Parathyroid adenoma (tissue), 2 donors: ENCODE measurements at regions not wholly inside any gene's neighbourhood (a gene's known extent, or its start where the extent isn't known, plus 50 kb on each side); places are given as distances from the start of the nearest gene placed in this dataset.

Source experiments
- H2AFZ ChIP-seq: fragments of 300-600 bp; sonication (generic); one replicate; pipeline ENCODE4 v1.7.0; 2017; ENCODE audit warnings: antibody characterized with exemption, mild to moderate bottlenecking
- H3K27ac ChIP-seq: fragments of 300-600 bp; sonication (generic); one replicate; pipeline ENCODE4 v1.7.0; 2017
- H3K27me3 ChIP-seq: fragments of 300-600 bp; sonication (generic); one replicate; pipeline ENCODE4 v1.7.0; 2017; ENCODE audit warnings: low read length; ENCODE audit not compliant: control insufficient read depth, insufficient read depth
- H3K36me3 ChIP-seq: fragments of 300-600 bp; sonication (generic); one replicate; pipeline ENCODE4 v1.7.0; 2017; ENCODE audit warnings: low read length; ENCODE audit not compliant: control insufficient read depth, insufficient read depth
- H3K4me1 ChIP-seq: fragments of 300-600 bp; sonication (generic); one replicate; pipeline ENCODE4 v1.7.0; 2017; ENCODE audit warnings: control low read depth
- H3K4me2 ChIP-seq: fragments of 300-600 bp; sonication (generic); one replicate; pipeline ENCODE4 v1.7.0; 2017; ENCODE audit warnings: low read length
- H3K4me3 ChIP-seq: fragments of 300-600 bp; sonication (generic); one replicate; pipeline ENCODE4 v1.7.0; 2017; ENCODE audit warnings: low read depth, low read length
- H3K79me2 ChIP-seq: fragments of 300-600 bp; sonication (generic); one replicate; pipeline ENCODE4 v1.7.0; 2017; ENCODE audit warnings: control low read depth
- H3K9ac ChIP-seq: fragments of 300-600 bp; sonication (generic); one replicate; pipeline ENCODE4 v1.7.0; 2017; ENCODE audit warnings: mild to moderate bottlenecking
- H3K9me3 ChIP-seq: fragments of 300-600 bp; sonication (generic); one replicate; pipeline ENCODE4 v1.7.0; 2017; ENCODE audit warnings: low read length; ENCODE audit not compliant: control insufficient read depth
- TF ChIP-seq, protein P1 (sequence below): fragments of 300-600 bp; sonication (generic); IDR thresholded peaks from one replicate; pipeline ENCODE4 v1.7.0; 2017; ENCODE audit warnings: antibody characterized with exemption, mild to moderate bottlenecking
- donor health status: primary hyperparathyroidism.

DNA sequence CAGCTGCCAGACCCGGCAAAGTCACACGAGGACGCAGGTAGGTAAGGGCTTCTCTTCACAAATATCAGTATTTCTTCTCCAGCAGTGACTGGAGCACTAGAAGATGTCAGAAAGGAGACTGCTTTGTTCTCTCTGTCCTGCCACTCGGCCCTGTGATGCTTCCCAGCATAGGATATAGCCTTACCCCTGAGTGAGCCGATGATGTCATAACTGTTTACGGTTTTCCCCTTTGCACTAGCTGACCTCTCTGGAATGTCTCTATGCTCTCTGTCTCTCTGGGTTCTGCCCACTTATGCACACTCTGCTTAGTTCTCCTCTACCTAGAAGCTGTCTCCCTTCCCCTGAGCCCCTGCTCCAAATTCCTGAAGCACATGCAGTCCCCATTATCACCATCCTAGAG is 167.5 kb upstream of the PODXL start:
- Histone ChIP-seq H3K9me3 (no peaks in the 10 kb centered on the region), H3K4me2 (no peak overlapping the region), H3K27me3 (no peaks in the 10 kb centered on the region), H2AFZ (no peak overlapping the region), H3K9ac (no peak overlapping the region), H3K36me3 (no peaks in the 10 kb centered on the region), H3K79me2 (no peaks in the 10 kb centered on the region), H3K4me1 (no peaks in the 10 kb centered on the region), H3K27ac (no peak overlapping the region), H3K4me3 (no peak overlapping the region)
- TF ChIP-seq, protein P1, sequence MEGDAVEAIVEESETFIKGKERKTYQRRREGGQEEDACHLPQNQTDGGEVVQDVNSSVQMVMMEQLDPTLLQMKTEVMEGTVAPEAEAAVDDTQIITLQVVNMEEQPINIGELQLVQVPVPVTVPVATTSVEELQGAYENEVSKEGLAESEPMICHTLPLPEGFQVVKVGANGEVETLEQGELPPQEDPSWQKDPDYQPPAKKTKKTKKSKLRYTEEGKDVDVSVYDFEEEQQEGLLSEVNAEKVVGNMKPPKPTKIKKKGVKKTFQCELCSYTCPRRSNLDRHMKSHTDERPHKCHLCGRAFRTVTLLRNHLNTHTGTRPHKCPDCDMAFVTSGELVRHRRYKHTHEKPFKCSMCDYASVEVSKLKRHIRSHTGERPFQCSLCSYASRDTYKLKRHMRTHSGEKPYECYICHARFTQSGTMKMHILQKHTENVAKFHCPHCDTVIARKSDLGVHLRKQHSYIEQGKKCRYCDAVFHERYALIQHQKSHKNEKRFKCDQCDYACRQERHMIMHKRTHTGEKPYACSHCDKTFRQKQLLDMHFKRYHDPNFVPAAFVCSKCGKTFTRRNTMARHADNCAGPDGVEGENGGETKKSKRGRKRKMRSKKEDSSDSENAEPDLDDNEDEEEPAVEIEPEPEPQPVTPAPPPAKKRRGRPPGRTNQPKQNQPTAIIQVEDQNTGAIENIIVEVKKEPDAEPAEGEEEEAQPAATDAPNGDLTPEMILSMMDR: no peak

DNA sequence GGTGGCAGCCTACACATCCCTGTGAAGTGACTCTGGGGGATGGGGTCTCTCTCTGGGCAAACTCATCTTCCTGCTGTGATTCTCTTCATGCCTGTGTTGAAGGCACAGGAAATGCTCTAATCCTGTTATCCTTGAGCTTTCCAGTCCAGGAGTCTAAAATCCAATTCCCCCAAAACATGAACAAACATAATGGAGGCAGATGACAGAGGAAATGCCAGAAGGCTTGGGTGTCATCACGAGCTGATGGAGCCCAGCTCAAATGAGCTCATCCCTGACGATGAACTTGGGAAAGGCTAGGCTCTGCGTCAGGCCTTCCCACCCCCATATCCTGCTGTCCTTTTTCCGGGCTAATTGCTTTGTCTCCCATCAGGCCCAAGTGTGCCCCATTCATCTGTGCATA is 165.9 kb upstream of the PODXL start:
- Histone ChIP-seq H3K4me3 (no peak overlapping the region), H3K79me2 (no peaks in the 10 kb centered on the region), H3K4me2 (no peak overlapping the region), H2AFZ (no peak overlapping the region), H3K27ac (no peak overlapping the region), H3K9me3 (no peaks in the 10 kb centered on the region), H3K4me1 (no peaks in the 10 kb centered on the region), H3K36me3 (no peaks in the 10 kb centered on the region), H3K9ac (no peak overlapping the region), H3K27me3 (no peaks in the 10 kb centered on the region)
- TF ChIP-seq, protein P1: no peak

DNA sequence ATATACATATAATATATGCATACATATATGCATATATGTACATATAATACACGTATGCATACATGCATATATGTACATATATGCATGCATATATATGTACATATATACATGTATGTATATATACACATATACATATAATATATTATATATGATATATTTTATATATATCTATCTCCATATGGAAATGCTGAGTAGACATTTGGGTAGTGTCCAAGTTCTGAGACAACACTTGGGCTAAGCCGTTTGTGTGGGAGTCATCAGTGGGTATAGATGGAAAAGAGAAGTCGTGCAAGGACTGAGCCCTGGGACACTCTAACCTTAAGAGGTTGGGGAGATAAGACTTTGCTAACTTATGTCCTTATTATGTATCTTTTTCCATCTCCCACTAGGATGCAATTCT is 165.2 kb upstream of the PODXL start:
- Histone ChIP-seq H3K4me1 (no peaks in the 10 kb centered on the region), H3K27ac (no peak overlapping the region), H3K4me2 (no peak overlapping the region), H3K27me3 (no peaks in the 10 kb centered on the region), H3K9me3 (no peaks in the 10 kb centered on the region), H3K9ac (no peak overlapping the region), H3K36me3 (no peaks in the 10 kb centered on the region), H3K4me3 (no peak overlapping the region), H2AFZ (no peak overlapping the region), H3K79me2 (no peaks in the 10 kb centered on the region)
- TF ChIP-seq, protein P1: no peak

DNA sequence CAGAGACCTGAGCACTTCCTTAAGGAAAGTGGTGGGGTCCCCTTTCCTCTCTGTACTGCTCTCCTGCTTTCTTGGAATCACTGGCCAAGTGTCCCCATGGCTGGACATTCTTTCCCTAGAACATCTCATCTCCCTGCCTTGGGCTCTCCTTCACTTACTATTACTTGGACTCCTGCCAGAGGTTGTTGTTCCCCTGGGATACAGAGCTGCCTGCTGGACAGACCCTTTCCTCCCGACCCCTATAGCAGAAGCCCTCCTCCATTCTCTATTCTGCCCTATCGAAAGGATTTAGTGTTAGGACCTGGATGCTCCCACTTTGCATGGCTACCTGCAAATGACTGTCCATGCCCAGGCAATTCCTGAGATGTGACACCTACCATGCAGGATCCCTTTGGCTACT is 164.3 kb upstream of the PODXL start:
- Histone ChIP-seq H3K79me2 (no peaks in the 10 kb centered on the region), H3K9ac (no peak overlapping the region), H2AFZ (no peak overlapping the region), H3K4me3 (no peak overlapping the region), H3K4me1 (no peaks in the 10 kb centered on the region), H3K27me3 (no peaks in the 10 kb centered on the region), H3K27ac (no peak overlapping the region), H3K9me3 (no peaks in the 10 kb centered on the region), H3K4me2 (no peak overlapping the region), H3K36me3 (no peaks in the 10 kb centered on the region)
- TF ChIP-seq, protein P1: no peak

DNA sequence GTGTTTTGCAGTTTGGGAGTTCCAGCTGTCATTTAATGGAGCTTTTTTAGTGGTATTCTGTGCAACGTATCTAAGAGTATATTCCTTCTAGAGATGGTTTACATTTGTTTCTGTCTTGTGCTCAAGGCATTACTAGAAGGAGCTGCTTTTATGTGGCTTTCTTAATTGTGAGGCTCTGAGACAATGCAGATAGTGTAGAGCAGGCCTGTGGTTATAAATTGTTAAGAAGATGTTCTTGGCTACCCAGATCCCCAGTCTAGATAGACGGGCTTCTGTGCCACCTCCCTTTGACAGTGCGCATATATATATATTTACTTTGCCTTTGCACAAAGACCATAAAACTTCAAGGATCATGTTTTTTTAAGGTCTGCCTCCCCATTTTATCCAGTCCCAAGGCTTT is 160.8 kb upstream of the PODXL start:
- TF ChIP-seq, protein P1: no peak
- Histone ChIP-seq H2AFZ (no peak overlapping the region), H3K79me2 (no peaks in the 10 kb centered on the region)

More for the DNA sequence above, 160.8 kb upstream of the PODXL start:
- Histone ChIP-seq H3K36me3 (no peaks in the 10 kb centered on the region), H3K9me3 (no peaks in the 10 kb centered on the region), H3K4me1 (no peaks in the 10 kb centered on the region), H3K27me3 (no peaks in the 10 kb centered on the region), H3K4me3 (no peak overlapping the region), H3K4me2 (no peak overlapping the region), H3K9ac (no peak overlapping the region), H3K27ac (no peak overlapping the region)
